HG03378 (cell line): ENCODE measurements at regions not wholly inside any gene's neighbourhood (a gene's known extent, or its start where the extent isn't known, plus 50 kb on each side); places are given as distances from the start of the nearest gene placed in this dataset.
A peak's percentile ranks its signal among the peaks of the same experiment; 100 is the strongest.

Source experiments
- ATAC-seq: cut with Tn5 transposase; IDR thresholded peaks from one replicate; pipeline ENCODE4 v1.9.1; 2021; ENCODE audit warnings: mild to moderate bottlenecking, moderate library complexity; ENCODE audit not compliant: unreplicated experiment

DNA sequence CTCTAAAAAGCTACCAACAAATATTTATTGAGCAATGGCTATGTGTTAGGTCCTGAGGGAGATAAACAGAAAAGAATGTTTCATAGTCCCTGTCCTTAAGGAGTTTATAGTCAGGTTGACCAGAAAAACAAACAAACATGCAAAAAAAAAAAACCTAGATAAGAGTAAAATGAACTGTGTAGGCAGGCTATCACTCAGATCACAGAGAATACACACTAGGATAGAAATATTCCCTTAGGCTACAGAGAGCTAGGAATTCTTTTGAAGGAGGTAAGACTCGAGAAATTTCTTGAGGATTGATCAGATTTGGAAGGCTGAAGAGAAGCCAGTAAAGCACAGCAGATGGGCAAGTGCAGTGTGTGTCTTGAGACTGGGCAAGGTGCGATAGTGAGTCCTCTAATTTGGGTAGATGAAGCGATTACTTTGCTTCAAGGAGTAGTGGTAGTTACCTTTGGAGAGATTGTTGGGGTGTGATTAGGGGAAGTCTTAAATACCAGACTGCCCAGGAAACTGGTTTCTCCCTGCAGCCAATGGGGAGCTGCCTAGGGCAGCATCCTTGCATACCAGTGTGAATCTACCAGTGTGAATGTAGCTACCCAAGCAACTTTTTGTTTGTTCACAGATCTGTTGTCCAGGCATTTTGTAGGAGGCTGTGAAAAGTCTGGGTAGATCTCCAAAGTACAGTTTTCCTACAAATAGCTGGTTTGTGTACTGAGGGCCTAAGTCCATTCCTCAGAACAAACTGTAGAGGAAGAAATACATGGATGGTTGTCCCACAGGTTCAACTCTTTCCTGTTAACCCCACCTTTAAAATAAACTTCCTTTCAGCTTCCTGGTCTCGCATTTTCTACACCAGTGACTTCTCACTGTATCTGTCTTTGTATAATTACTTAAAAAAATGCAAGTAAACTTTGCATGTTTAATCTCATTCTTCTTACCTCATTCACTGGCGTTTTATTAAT is 314.1 kb downstream of the KLF5 start:
- no peak for ATAC-seq

DNA sequence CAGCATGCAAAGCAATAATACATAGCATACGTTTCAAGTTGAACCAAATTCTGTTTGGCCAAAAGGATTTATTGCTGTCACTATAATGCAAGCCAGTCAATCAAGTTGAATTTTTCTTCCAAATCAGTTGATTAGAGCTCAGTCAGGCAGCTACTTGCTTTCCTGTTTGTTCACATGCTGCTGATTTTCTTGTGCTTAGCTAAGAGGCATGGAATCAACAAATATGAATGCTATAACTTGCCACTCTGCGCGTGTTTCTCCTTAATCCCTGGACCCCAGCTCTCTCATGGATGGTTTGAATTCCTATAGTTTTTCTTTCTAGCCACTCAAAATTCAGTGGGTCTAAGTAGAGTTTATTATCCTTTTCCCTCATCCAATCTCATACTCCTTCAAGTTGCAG is 311.3 kb downstream of the KLF5 start:
- ATAC-seq, result no peak

DNA sequence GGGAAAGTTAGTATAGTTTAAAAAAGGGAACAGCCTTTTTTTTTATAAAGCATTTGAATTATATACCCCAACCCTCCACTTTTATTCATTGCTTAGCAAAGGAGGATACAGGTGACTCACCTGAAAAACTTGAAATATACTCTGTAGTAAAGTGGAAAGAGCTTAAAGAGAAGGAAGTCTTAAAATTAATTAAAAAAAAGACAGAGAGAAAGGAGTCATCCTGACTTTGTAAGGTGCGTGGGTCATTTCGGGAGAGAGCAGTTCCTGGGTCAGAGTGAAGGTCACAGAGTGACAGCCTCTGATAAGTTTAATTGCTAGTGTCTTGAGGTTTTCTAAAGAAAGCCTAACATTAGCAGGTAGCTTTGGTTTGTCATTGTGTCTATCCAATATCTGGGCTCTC is 310.3 kb downstream of the KLF5 start:
- ATAC-seq, result no peak

DNA sequence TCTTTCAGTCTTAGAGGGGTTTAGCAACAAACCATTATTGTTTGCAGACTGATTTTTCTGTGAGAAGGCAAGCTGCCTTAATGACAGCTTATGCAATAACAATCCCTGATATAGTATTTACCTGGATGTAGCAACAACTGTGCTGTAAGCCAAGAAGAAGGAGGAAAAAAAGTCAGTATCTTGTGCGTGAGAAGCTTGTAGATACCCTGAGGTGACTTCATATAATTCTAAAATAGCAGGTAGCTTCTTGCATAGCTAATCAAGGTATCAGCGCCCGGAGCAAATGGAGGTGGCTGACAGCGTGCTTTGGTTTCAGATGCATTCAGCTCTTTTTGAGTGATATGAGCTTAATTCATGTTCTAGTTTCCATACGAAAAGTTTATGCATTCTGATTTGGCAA is 309.8 kb downstream of the KLF5 start:
- no peak for ATAC-seq

DNA sequence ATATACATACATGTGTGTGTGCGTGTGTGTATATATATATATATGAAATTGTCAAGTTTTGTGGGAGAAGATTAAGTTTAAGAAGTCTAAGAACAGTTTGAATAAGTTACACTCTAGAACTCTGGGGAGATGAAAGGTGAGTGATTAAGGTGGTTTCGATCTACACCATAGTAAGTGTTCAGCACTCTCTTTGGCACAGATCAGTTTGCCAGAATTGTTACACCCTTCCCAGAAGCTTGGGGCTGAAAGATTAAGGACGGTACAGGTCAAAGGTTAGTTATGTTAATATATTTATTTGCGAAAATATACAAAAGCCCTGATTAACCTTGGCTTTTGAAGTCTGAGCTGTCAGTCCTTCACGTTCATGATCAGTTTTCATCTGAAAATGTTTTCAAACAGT is 309.1 kb downstream of the KLF5 start:
- ATAC-seq, result no peak

DNA sequence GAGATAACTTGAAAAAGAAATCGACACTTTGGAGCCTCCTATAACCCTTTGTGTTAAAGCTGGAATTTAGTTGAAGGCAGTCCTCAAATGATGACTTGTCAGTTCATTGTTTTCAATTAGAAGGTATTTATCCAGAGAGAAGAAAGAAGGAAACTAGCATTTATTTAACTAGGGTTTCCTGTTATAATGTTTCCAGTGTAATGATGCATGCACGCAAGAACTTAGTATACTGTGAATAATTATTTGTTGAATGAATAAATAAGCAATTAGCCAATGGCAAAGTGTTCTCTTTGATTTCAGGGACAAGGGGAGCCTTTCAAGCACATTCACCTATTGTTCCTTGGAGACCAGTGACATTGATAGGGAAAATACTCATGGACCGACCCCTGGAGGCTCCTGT is 307.4 kb downstream of the KLF5 start:
- ATAC-seq, result no peak

DNA sequence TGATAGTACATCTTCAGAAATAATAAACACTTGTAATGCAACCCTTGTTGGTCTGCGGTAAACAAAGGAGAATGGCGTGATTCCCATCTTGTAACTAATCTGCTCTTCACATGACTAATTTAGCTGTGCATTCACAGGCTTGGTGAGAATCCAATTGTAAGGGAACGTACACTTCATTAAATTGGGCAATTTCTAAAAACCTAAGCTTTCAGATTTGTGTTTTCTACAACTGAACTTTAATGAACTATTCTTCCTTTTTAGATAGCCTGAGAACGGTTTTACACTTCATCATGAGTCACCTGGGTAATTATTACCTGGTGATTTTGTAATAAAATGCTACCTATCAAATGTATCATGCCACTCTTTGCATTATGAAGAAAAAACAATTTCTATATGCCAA is 306.9 kb downstream of the KLF5 start:
- ATAC-seq, result no peak

DNA sequence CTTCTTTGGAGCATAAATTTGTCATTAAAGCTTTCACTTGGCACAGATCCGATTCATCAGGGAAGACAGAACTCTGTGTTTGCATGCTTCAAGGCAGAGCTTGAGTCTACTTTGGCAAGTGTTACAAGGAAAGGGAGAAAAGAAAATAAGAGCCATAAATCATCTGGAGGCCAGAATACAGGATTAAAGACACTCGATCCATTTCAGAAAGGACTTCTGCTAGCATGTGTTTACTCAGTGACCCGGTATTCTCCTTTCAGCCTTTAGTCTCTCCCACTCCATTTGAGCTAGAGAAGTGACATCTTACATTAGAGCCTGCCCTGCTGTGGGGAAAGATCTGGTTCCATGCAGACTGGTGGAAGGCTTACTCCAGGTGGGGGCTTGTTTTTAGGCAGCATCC is 306.4 kb downstream of the KLF5 start:
- no peak for ATAC-seq

DNA sequence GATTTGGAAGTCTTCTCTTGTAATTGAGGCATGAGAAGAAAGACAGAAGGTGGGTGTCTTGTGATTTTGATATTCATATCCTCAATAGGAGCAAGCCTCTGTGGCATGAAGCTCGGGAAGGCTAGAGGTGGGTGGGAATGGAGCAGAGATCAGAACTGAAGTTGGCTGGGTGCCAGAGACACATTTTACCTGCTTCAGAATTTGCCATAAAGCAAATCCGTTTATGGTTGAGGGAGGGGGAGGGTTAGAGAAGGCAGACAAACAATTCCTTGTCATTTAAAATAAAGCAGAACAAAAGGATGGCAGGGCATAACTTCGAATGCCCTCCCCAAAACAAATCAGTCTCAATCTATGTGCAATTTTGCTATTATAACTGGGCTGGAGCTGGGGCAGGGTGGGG is 305.9 kb downstream of the KLF5 start:
- ATAC-seq, result no peak

DNA sequence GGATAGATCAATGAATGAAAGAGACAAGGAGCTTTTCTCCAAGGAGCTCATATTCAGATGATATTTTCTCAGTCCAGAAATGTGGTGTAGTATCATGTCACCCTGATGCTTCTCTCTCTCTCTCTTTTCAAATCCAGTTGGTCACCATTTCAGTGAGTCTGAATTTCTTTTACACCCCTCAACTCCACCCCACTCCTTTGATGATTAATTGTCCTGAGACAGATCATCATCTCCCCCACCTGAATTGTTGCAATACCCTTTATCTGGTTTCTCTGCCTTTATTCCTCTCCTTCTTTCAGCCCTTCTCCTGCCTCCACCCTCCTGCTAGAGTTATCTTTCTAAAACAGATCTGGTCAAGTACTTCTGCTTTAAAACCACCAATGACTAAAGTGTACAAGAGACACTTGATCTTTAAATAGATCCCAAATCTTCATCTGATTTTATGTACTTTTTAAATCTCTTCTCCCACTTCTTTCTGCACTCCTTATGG is 299.8 kb downstream of the KLF5 start:
- no peak for ATAC-seq

DNA sequence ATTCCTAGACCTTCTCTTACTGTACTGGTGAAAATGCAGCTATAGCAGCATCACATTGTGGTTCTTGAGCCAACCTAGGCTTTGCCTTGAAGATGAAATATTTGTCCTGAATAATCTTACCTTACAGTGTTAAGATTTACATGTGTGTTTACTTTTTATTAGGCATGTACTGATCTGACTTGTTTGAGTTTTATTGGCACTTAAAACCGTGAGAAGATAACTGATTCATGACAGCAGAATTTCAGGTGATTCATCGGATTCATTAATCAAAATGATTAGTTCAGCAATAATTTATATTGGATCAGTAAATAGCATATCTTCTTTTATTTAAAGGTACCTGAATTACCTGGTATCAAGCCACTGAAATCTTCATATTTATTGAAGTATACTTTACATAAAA is 296.3 kb downstream of the KLF5 start:
- no peak for ATAC-seq

DNA sequence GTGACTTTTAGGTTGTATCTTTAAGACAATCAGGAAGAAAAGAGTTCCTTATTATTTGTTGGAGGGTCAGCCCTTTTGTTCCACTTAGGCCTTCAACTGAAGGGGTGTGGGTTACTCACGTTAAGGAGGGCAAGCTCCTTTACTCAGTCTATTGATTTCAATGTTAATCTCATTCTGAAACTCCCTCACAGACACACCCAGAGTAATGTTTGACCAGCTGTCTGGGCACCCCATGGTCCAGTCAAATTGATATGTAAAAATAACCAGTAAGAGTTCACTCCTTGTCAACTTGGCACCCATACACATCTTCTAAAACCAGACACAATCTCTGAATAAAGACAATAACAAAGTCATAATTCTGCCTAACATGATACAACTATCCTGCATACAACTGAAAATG is 292.9 kb downstream of the KLF5 start:
- no peak for ATAC-seq

DNA sequence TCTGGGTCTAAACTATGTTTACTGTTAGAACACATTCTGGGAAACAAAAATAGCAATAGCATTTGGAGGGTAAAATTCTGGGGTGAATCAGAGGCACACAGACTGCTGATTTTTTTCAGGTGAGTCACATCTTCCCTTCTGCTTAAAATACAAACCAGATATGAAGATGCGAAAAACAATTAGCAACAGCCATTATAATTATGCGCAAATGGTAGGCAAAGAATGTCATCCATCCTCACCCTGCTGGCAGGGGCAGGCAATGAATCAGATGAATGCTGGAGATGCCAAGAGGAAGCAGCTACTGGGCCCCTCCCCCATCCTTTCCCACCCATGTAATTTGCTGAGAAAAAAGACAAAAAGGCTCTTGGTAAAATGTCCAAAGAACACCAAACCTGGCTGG is 282.9 kb downstream of the KLF5 start:
- no peak for ATAC-seq

DNA sequence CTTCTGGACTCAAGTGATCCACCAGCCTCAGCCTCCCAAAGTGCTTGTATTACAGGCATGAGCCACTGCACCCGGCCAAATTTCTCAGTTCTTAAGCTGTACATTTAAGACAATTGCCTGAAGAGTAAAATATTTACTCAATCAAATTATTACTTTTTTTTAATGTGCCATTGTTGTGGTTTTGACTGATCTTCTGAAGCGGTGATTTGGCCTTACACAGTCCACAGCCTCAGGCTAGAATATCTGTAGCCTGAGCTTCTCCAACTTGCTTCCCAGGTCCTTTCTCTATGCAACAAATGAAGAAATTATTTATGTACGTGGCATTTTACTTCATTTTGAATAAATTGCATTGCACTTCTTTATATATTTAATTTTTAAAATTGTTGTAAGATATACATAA is 281.3 kb downstream of the KLF5 start:
- no peak for ATAC-seq

DNA sequence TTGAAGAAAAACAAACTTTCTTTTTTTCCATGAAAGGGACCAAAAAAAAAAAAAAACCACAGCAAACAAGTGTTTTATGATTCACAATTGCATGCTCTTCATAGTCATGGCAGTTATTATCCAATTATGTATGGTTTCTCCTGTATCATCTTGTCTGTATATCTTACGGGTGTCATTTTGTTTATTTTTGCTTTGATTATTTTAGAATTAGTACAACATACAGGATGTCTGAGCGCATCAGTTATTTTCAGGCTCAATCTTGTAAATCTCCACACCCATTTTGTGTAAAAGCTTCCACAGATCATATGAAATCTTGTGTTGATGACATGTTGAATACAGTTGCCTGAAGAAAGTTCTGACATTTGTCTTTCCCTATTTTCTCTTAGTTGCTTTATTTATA is 280.3 kb downstream of the KLF5 start:
- ATAC-seq, result no peak

DNA sequence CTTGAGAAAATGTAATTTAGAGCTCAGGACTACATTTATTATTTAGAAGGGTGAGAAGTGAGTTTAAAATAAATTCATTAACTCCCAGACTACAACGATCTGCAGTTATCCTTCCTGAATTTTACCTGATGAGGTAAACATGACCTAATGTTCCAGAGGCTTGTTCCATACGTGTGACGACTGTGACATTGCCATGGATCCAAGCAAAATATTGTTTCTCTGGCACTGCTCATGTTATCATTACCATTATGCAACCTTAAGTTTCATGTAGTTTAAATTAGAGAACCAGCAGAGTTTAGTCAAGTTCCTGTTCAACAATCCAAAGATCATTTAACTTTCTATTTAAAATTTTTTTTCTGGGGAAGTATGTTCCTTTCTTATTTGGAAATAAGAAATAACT is 279.6 kb downstream of the KLF5 start:
- no peak for ATAC-seq

DNA sequence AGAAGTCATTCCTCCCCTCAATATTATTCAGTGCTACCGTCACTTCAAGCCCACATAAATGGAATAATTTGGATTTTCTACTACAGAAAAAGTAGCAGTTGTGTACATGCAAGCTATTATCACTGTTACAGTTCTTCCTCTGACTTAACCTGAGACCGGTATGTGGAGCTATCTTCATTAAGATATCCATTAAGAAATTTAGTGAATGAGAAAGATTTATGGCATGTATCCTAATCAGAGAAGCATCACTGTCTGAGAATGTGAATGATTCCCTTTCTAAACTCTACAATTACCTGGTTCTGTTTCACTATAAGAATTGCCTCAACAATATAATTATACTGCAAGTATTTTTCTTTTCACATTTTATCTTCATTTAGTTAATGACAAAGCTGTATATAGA is 278.7 kb downstream of the KLF5 start:
- ATAC-seq, result no peak

DNA sequence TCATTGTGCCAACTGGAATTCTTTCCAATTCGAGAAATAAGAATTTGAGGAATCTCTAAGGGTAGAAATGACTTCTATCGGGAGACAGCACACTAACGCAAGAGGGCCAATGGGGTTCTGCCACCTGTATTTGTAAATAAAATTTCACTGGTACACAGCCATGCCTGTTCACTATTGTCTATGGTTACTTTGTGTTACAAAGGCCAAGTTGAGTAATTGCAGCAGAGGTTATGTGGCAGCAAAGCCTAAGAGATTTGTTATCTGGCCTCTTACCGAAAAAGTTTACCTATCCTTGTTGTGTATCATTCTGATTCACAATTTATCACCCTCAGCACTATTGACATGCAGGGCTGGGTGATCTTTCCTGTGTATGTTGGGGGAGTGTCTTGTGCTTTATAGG is 278.0 kb downstream of the KLF5 start:
- ATAC-seq, result no peak

DNA sequence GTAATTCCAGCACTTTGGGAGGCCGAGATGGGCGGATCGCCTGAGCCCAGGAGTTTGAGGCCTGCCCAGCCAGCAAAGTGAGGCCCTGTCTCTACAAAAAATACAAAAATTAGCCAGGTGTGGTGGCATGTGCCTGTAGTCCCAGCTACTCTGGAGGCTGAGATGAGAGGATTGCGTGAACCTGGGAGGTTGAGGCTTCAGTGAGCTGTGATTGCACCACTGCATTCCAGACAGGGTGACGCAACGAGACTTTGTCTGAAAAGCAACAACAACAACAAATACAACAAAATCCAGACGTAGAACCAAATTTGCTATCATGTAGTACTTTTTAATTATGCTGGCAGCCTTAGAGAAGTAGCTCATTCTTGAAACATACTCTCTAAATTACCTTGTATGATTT is 277.1 kb downstream of the KLF5 start:
- no peak for ATAC-seq

DNA sequence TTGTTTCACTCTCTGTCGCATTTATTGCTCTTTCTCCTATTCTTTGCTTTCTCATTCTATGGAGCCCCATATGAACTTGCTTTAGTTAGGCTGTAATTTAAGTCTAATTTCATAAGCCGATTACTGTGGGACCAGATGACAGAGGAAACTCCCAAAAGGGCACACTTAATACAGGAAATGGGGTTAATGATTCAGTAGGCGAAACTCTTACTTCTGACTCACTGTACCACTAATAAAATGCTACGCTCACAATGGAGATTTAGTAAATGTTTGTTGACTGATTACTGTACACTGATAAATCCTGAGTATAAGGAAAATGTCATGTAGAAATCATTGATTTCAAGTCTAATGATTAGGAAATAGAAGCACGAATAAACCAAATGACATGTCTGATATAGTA is 276.4 kb downstream of the KLF5 start:
- ATAC-seq, result peak; percentile 99

DNA sequence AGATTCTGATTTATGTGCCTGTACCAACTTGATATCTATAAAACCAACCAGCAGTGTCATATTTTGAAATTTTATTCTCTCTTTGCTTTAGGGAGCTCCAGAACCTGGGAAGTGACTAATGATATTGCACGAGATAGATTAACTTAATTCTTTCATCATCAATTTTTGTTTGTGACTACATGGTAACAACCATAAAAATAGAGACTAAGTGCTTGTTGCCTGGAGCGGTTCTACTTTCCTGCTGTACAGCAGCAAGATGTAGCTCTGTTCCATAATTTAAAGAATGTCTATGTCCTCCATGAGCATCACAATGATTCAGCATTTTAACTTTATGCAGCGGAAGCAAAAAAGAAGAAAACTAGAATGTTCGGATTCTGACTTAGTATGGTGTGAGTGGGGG is 275.6 kb downstream of the KLF5 start:
- no peak for ATAC-seq

DNA sequence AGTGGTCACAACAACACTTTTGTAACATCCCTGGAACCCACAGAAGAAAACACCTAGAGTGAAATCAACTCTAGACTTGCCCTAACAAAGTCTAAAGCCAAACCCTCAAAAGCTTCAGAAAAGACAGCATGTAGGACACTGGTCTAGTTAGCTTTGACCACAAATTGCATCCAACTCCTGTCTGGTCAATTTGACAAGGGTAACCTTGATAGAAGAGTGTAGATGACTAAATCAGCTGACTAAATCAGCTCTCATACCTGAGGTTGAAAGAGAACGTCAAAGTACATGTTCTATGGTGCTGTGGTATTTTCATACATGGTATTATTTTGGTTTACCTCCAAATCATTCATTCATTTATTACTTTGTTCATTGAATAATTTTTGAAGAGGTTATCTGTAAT is 272.8 kb downstream of the KLF5 start:
- ATAC-seq, result no peak

DNA sequence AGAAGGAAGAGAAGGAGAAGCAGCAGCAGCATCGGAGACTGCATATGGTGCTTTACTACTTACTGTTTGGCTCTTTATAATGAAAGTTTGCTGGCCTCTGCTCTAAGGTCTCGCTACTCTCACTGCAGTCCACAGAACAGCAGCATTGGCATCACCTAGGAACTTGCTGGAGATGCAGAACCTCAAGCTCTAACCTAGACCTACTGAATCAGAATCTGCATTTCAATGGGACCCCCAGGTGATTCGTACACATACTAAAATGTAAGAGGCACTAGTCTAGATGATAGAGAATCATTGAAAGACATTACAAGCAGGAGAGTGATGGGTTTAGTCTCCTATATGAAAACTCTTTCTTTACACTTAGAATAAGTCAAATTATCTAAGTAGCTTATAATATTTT is 270.6 kb downstream of the KLF5 start:
- no peak for ATAC-seq
